ENCODE measurements at regions not wholly inside any gene's neighbourhood (a gene's known extent, or its start where the extent isn't known, plus 50 kb on each side); places are given as distances from the start of the nearest gene placed in this dataset.

- Histone ChIP-seq H3K27ac (no peak overlapping the region), H3K27me3 (no peaks in the 10 kb centered on the region), H3K9me3 (peaks cover 0 to 9% (median 0%) of the 10 kb centered on the region in 11 donors), H3K4me1 (peaks cover 0 to 17% (median 0%) of the 10 kb centered on the region in 9 donors), H3K4me3 (no peak overlapping the region), H3K36me3 (no peaks in the 10 kb centered on the region)
- DNase-seq, result no peak
- TF ChIP-seq, protein P1, sequence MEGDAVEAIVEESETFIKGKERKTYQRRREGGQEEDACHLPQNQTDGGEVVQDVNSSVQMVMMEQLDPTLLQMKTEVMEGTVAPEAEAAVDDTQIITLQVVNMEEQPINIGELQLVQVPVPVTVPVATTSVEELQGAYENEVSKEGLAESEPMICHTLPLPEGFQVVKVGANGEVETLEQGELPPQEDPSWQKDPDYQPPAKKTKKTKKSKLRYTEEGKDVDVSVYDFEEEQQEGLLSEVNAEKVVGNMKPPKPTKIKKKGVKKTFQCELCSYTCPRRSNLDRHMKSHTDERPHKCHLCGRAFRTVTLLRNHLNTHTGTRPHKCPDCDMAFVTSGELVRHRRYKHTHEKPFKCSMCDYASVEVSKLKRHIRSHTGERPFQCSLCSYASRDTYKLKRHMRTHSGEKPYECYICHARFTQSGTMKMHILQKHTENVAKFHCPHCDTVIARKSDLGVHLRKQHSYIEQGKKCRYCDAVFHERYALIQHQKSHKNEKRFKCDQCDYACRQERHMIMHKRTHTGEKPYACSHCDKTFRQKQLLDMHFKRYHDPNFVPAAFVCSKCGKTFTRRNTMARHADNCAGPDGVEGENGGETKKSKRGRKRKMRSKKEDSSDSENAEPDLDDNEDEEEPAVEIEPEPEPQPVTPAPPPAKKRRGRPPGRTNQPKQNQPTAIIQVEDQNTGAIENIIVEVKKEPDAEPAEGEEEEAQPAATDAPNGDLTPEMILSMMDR (IDR thresholded peaks at IDR 0.05), result no peak
- ATAC-seq, result no peak
- intact Hi-C loops (cut with DNase I), result loop anchor here in 1 of 10 donors (10.0 kb wide), 1 partner anchor 194 kb away; the partner anchor contains the start of gene CDH11
Measured at GRCh38 chr16:65318590-65319257, 196.9 kb upstream of the CDH11 start.

DNA sequence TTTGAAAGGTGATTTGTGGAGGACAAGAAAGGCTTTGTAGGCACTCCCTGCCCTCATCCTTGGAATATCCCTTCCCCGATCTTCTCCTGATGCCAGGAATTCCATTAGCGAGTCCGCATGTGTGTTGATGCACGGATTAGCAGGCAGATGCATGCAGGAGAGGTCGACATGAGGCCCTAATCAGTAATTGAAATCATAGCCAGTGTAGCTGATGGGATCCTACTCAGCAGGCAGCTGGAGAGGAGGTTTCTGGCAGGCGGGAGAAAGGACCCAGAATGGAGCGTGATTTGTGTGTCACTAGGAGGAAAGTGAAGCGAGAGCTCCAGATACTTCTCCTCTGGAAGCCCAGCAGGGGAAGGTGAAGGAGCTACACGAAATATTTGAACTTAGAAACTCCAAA lies 196.3 kb upstream of the CDH11 start:
- no peak for ATAC-seq

GRCh38 chr16:65316808-65317207 lies 194.9 kb upstream of the CDH11 start:
- no peak overlapping the region for H3K27ac ChIP-seq
- H3K4me1 ChIP-seq, result peaks cover 0 to 17% (median 0%) of the 10 kb centered on the region in 9 donors
- WGBS, 2 donors, result 65 to 71% methylated on average over 3 of the region's 3 CpGs
- TF ChIP-seq, protein P1 (IDR thresholded peaks at IDR 0.05), result no peak
- DNase-seq (no peak), ATAC-seq (no peak)
- H3K9me3 ChIP-seq, result peaks cover 0 to 9% (median 0%) of the 10 kb centered on the region in 11 donors
- H3K4me3 ChIP-seq, result no peak overlapping the region
- intact Hi-C loops (cut with DNase I), result loop anchor here in 1 of 10 donors (10.0 kb wide), 1 partner anchor 192 kb away; the partner anchor contains the start of gene CDH11
- H3K36me3 ChIP-seq, result no peaks in the 10 kb centered on the region
- no peaks in the 10 kb centered on the region for H3K27me3 ChIP-seq

More for the DNA sequence above, 196.3 kb upstream of the CDH11 start:
- Histone ChIP-seq H3K4me1 (peaks cover 0 to 17% (median 0%) of the 10 kb centered on the region in 9 donors), H3K36me3 (no peaks in the 10 kb centered on the region), H3K4me3 (no peak overlapping the region), H3K27ac (no peak overlapping the region), H3K9me3 (peaks cover 0 to 9% (median 0%) of the 10 kb centered on the region in 11 donors), H3K27me3 (no peaks in the 10 kb centered on the region)
- no peak for DNase-seq
- 82 to 85% methylated on average over 9 of the region's 9 CpGs for WGBS, 2 donors
- intact Hi-C loops (cut with DNase I), result loop anchor here in 1 of 10 donors (10.0 kb wide), 1 partner anchor 193 kb away; the partner anchor contains the start of gene CDH11
- TF ChIP-seq, protein P1 (IDR thresholded peaks at IDR 0.05), result no peak

GRCh38 chr16:65315081-65315780 lies 193.4 kb upstream of the CDH11 start:
- Histone ChIP-seq H3K27me3 (no peaks in the 10 kb centered on the region), H3K27ac (no peak overlapping the region), H3K36me3 (no peaks in the 10 kb centered on the region), H3K9me3 (peaks cover 0 to 9% (median 0%) of the 10 kb centered on the region in 11 donors), H3K4me1 (peaks cover 0 to 26% (median 0%) of the 10 kb centered on the region in 9 donors), H3K4me3 (no peak overlapping the region)
- TF ChIP-seq, protein P1 (IDR thresholded peaks at IDR 0.05), result no peak
- intact Hi-C loops (cut with DNase I), result loop anchor here in 1 of 10 donors (10.0 kb wide), 1 partner anchor 190 kb away; the partner anchor contains the start of gene CDH11
- ATAC-seq (peak; percentile 62 to 92 (median 82)), DNase-seq (peak; percentile 69 to 74)
- WGBS, 2 donors, result 44 to 54% methylated on average over 7 of the region's 7 CpGs
